NCI-H1694 (cell line): ENCODE measurements at regions not wholly inside any gene's neighbourhood (a gene's known extent, or its start where the extent isn't known, plus 50 kb on each side); places are given as distances from the start of the nearest gene placed in this dataset.
"Not testable (repeated sequence)": the region's sequence is repeated elsewhere in the genome, so short reads cannot be mapped to it uniquely, and the experiment has no call there.

Experiments
- DNase-seq: peaks from one replicate; lab custom pipeline; 2025; lab: John Stamatoyannopoulos, UW

DNA sequence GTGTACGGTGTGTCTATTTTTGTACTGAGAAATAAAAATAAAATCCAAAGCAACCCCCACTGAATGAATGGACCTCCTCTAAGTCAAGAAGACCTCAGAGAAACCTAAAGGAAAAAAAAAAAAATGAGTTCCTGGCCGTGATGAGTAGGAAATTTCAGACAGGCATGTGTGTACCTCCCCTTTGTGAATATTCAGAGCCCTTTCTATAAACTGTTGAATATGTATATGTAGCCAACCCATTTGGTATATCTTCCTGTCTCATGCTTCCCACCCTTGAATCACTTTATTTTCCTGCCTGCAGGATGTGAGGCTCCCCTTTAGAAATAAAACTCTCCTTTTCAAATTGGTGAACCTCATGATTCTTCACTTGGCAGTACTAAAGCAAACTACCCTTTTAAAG lies 887.8 kb upstream of the NCAM2 start:
- no peak for DNase-seq

DNA sequence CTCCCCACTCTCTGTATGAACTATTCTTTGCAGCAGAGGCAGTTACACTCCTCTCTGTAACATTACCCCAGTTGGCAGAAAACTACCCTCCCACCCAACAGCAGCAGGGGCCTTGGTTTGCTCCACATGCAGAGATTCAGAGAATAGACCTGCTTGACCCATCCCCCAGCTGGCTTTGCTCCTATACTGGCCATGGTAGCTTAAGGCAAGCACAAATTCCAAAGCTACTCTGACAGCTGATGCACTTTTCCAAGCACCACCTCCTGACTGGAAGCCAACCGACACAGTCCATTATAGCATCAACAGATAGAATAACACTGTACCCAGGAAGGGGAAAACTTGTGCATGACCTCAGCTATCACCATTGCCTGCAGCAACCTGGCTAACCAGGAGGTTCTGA lies 846.5 kb upstream of the NCAM2 start:
- DNase-seq = no peak

DNA sequence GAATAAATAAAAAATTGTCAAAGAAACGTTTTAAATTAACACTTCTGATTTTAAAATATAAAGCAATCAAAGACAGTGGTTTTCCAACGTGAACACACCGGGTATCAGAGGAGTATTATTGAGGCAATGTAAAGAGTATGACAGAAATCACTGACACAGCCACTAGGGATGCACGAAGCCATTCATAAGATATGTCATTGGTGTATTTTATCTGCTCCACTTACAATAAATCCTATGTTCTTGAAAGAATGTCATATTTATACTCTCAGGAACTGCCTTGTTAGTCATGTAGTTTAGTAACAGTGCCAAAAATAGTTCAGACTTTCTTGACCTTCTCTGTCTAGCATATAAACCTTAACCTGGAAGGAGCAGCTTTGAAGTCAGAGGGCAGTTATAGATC lies 835.0 kb upstream of the NCAM2 start:
- DNase-seq = no peak

DNA sequence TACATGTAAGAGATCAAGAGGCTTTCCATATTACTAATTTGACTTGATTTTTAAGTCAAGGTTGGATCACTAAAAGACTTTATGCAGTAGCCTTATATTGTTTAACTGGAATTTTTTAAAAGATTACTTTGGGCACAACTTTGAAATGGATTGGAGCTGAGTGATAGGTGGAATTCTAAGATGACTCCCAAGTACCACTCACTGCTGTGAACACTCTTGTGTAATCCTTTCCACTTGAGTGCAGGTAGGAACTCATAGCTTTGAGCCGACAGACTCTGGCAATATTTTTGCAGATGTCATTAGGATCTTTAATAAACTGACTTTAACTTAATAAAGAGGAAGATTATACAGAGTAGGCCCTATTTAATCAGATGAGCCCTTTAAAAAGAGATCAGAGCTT lies 831.1 kb upstream of the NCAM2 start:
- no peak for DNase-seq

DNA sequence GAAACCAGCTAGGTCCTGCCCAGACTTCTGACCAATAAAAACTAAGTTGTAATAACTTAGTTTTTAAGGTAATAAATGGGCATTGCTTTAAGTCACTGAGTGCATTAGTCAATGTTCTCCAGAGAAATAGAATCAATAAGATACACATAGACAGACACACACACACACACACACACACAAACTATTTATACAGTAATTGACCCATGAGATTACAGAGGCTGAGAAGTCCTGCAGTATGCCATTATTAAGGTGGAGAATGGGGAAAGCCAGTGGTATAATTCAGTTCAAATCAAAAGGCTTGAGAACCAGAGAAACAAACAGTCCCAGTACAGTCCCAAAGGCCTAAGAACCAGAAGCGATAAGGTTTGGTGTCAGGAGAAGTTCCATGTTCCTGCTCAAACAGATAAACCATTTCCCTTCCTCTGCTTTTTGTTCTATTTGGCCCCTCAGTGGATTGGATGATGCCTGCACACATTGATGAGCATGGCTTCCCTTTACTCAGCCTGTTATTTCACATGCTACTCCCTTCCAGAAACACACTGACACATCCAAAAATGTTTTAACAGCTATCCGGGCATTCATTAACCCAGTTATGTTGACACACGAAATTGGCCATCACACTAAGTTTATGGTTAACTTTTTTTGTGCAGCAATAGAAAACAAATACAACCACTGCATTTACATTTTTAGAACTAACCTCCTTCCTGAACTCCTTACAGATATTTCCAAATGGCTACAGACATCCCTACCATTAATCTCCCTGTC lies 828.2 kb upstream of the NCAM2 start:
- no peak for DNase-seq

DNA sequence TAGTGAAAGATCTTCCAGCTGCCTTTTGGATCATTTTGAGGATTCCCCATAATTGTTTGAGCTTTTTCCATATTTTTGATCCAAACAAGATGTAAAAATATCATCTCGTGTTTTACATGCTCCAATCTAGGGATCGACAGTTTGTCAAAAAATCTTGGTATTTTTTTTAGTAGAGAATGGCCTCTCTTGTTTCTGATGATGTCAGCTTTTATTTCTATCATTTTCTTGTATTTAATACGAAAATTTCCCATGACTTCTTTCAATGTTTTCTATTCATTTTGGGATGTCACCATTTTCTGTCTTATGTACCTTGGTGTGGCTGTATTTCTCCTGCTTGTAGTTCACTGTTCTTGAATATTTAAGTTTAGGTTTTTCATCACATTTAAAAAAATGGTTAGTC lies 812.0 kb upstream of the NCAM2 start:
- no peak for DNase-seq

DNA sequence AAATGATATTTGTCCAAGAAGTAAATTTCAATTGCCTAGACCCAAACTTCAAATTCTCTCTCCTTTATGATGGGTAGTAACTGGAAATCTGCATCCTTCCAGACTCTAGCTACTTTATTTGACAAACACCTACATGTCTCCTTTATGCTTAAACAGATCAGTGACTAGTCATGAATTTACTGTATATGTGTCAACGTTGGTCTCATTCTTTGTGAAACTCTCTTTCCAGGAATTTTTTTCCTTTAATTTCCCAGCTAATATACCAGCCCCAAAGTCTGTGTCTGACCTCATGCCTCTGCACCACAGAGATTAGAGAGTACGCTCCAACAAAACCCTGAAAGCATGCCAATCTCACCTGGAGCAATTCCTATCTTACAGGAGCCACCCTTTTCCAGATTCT lies 811.2 kb upstream of the NCAM2 start:
- no peak for DNase-seq

DNA sequence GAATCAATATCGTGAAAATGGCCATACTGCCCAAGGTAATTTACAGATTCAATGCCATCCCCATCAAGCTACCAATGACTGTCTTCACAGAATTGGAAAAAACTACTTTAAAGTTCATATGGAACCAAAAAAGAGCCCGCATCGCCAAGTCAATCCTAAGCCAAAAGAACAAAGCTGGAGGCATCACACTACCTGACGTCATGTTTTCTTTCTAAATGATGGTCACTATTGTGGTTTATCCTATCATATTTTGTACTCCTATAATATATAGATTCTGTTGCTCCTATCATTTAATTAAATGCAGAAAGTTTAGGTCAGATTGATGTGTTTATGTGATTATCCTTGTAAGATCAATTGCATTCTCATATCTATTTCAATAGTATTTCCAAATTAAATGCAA lies 796.9 kb upstream of the NCAM2 start:
- DNase-seq = not testable (repeated sequence)

DNA sequence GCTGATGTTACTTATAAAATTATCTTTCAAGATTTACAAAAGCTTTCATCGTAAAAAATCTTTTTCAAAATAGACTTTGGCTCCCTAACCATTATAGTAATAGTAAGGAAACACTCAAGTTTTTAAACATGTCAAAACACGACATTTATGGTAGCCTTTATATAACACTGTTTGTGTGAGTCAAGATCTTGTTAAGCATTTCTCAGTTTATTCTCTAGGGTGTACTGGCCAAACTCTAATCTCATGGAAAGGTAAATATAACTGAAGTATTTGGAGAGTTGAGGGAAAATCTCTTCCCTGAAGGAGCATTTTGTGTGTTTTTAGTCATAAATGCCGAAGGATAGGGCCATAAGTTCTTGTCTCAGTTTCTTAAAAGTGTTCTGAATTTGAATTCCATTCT lies 790.9 kb upstream of the NCAM2 start:
- no peak for DNase-seq

DNA sequence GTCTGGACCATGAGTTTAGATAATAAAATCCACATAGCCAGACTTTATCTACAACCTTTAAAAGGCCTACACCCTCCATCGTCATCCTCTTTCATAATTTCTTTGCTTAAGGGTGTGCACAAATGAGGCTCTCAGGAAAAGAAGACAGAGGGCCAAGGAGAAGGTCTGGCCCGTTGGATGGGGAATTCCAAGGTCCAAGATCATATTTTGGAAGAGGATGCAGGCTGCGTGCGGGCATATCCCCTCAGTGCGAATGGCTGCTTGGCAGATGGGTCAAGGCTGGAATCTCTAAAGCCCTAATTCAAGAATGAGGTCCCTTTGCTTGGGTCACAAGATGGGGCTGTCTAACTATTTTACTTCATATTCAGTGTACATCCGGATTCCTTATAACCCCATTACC lies 782.2 kb upstream of the NCAM2 start:
- no peak for DNase-seq

DNA sequence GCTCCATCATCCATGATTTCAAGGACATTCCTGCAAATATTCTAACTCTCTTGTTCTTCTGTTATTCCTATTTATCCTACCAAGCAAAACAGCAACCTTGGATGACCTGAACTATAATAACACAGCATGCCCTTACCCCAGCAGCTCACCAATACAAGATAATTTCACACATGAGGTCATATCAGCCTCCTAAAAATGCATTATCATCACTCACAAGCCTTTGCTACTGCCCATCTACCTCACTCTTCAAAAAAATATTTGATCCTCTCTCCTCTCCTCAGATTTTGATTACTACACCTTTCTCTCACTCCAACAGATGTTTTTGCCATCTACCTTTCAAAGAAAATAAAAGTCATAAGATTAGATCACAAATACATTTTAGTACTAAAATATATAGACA lies 777.6 kb upstream of the NCAM2 start:
- DNase-seq = no peak

DNA sequence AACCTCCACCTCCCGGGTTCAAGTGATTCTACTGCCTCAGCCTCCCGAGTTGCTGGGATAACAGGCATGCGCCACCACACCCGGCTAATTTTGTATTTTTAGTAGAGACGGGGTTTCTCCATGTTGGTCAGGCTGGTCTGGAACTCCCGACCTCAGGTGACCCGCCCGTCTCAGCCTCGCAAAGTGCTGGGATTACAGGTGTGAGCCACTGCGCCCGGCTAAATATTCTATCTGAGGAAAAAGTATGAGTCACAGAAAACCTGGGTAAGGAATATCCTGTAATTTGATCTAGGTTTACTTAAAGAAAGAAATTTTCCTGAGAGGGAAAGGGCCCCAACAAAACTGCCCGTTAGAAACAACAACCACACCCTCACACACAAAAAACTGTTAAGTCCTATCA lies 776.2 kb upstream of the NCAM2 start:
- DNase-seq = not testable (repeated sequence)

DNA sequence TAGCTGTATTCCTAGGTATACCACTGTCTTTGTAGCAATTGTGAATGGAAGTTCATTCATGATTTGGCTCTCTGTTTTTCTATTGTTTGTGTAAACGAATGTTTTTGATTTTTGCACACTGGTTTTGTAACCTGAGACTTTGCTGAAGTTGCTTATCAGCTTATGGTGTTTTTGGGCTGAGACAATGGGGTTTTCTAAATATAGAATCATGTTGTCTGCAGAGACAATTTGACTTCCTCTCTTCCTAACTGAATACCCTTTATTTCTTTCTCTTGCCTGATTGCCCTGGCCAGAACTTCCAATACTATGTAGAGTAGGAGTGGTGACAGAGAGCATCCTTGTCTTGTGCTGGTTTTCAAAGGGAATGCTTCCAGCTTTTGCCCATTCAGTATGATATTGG lies 761.6 kb upstream of the NCAM2 start:
- not testable (repeated sequence) for DNase-seq

DNA sequence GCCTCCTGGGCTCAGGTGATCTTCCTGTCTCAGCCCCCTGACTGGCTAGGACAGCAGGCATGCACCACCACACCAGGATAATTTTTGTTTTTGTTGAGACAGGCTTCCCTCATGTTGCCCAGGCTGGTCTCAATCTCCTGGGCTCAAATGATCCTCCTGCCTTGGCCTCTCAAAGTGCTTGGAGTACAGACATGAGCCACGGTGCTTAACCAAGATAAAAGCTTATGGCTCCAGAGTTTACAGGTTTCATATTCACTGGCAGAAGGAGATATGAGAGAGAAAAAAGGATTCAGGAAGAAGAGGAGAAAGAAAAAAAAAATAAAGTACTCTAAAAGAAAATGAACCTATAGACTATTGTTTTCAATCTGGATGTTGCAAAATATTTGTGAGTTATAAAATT lies 748.8 kb upstream of the NCAM2 start:
- no peak for DNase-seq

DNA sequence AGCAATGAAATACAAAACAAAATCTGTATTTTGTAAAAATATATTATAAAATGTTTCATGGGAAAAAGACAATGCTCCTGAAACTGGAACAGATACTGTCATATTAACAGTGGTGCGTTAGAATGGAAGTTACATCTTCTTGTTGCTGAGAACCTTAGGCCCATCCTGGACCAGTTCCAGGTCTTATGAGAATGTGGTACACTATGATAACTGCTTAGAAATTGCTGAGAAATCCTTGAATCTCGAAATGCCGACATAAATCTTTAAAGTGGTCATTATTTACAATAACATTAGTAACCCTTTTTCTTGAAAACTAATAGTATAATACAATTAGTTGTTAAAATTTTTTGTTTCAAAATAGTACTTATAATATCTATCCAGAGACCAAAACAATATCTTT lies 747.9 kb upstream of the NCAM2 start:
- DNase-seq = no peak

DNA sequence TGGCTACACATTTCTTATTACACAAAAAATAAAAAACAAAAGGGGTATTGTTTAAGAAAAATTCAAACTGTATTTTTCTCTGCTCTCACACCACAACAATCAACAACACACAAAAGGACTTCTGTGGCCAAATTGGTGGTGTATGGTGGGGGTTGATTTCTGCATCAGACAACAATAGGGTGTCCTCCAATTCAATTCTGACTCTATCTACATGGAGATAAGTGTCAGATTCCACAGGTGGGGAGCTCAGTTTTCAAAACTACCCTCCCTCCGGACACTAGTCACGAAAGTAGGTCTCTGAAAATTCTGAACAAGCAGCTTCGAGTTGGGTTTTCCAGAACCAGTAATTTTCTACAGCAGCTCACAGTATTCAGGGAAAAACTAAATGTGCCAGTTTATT lies 744.9 kb upstream of the NCAM2 start:
- no peak for DNase-seq

DNA sequence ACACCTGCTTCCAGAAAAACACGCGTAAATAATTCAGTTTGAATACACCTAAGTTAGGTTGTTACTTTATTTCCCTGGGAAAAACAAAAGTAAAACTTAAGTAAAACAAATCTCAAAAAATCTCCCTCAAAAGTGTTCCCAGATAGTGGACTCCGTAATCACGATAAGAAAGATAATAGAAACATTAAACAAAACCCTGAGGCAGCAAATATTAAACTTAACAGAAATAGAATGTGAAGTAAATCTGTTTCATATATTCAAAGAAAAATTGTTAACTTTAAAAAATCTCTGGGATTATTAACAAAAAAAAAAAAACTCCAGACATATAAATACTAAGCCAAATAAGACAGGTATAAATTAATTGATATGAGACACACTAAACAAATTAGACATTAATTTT lies 743.2 kb upstream of the NCAM2 start:
- no peak for DNase-seq

DNA sequence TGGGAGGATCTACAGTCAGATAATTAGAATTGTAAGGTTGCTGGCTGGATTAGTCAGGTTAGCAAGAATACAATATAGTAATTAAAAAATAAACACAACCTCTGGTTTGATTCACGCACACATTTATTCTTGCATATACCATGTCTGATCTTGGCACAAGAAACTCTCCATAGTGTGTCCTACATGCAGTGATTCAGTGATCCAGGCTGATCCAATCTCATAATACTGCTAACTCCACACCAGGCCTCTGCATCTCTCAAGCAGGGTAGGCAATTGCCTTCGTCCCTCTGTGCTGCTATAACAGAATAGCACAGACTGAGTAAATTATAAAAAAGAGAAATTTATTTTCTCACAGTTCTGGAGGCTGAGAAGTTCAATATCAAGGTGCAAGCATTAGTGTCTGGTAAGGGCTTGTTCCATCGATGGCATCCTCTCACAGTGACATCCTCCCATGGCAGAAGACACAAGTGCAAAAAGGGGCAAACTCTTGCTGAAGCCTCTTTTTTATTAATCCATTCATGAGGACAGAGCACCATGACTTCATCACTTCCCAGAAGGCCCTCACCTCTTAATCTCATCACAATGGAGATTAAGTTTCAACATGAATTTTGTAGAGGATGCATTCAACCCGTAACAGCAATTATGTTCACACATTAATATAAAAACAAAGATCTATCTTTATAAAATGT lies 741.0 kb upstream of the NCAM2 start:
- no peak for DNase-seq

DNA sequence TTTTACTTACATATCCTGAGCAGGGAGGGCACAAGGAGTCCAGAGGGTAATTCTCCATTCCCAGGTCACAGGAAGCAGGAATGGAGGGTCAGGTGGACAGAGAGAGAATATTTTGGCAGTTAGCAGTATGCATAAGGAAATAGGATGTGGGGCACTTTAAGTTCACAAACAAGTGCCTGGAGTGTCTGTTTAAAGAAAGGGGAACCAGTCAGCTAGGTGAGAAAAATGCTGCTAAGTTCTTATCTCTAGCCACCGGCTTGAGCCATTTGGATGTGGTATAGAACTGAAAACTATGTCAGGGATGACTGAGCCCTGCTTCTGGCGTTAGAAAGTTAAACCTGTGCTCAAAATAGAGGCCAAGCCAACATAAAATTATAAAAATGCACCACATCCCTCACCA lies 739.7 kb upstream of the NCAM2 start:
- DNase-seq = no peak

DNA sequence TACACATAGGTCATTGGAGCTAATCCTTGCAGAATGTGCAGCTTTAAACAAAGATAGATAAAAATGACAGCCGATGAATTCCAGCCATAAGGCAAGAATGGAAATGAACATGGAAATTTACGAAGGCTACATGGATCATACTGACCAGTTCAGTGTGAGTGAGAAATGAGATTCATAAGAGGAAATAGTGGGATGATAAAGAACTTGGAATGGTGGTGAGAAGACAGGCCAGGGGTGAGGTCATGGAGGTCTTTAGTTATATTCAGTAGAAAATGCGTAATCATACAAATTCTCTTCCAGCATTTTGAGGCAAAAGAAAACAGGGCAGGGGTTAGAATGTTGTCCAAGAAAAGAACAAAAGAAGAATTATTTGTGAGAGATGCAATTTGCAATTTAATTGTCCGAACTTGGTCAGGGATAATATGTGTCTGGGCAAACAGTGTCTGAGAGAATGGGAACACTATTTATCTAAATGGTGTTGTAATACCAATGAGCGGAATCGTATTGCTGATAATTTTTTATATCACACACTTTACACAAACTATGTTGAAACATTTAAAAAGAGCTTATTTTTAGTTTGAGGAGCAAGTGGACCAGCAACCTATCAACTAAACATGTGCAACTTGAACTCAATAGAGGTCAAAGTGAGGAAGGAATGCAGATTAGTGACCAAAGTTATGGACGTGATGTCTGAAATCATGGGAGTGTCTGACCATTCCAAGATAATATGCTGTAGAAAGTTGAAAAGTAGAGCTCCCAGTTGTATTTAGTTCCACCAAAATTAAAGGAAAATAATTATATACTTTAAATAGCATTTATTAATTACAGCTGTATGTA lies 739.0 kb upstream of the NCAM2 start:
- no peak for DNase-seq

DNA sequence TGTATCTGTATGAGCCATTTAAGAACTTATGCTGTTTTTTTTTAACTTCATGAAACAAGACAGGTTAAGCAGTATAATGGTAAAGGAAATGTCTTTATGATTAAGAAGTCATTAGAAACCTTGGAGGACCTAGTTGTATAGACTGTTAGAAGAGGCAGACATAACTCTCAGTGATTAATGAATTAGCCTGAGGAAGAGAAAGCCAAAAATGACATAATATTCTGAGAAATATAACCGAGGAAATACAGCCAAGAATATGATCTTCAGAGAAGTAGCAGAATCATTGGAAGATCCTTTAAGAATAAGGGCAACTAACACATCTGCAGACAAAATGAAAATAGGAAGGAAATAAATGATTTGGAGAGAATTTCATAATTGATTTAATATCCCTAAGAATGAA lies 738.1 kb upstream of the NCAM2 start:
- no peak for DNase-seq

DNA sequence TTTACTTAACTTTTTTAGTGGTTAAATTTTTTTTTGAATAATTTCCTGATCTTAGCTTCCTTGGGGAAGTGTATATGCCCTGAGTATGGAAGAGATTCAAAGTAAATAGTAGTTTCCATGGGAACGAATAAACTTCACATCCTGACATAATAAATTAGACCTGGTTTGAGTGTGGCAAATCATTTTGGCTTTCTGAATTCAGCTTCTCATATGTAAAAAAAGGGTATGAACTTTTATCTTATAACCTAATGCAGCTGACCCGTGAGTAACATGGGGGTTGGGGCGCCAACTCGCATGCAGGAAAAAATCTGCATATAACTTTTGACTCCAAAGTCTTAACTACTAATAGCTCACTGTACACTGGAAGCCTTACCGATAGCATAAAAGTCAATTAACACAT lies 736.8 kb upstream of the NCAM2 start:
- no peak for DNase-seq
